Heart left ventricle (tissue), 13 donors: ENCODE measurements at regions not wholly inside any gene's neighbourhood (a gene's known extent, or its start where the extent isn't known, plus 50 kb on each side); places are given as distances from the start of the nearest gene placed in this dataset.

ENCODE experiments used
- POLR2A ChIP-seq, 2 donors: fragments of 450-650 bp; IDR thresholded peaks; one replicate each; pipeline ENCODE4 v1.6.1; 2017; ENCODE audit warnings: antibody characterized with exemption in 2 of 2, mild to moderate bottlenecking in 2 of 2, moderate library complexity in 2 of 2
- TF ChIP-seq, protein P1 (sequence below), 12 donors: fragments of 200-600 bp; sonication (generic) in 4 of 12; IDR thresholded peaks; one replicate each; pipeline versions ENCODE4 v1.5.0 to v1.8.0; 2018 to 2022; ENCODE audit warnings: antibody characterized with exemption in 12 of 12, mild to moderate bottlenecking in 5 of 12
- donor health status: ischemic (EF 13 %, LVEDD 7.1; RV severe dilation, severe dysfunction).
- donor health status: DM: no; HTN: yes; CAD: no.
- donor health status: DM: no; HTN: no; CAD: no.
- donor health status: ischemic (EF 25% LVEDD 6.9; RV normal size, moderate dysfunction).
- donor health status: ischemic (EF 25% LVEDD 5.7; RV mildly dilated, moderate dysfunction).
- donor health status: ischemic (EF 35%, LVEDD 5.7; RV mildly dilated, moderate dysfunction).
- donor health status: nonischemic (EF 11% LVEDD 7.7; RV severe dilation, severe dysfunction).
- donor health status: DM: yes; HTN: yes; CAD: no.
- donor health status: PGD.
- donor health status: ischemic (EF 29% LVEDD 5.4; RV normal size, mild dysfunction).
- donor health status: nonischemic (EF 23%, LVEDD 6.1; RV moderate dilation, normal function).

DNA sequence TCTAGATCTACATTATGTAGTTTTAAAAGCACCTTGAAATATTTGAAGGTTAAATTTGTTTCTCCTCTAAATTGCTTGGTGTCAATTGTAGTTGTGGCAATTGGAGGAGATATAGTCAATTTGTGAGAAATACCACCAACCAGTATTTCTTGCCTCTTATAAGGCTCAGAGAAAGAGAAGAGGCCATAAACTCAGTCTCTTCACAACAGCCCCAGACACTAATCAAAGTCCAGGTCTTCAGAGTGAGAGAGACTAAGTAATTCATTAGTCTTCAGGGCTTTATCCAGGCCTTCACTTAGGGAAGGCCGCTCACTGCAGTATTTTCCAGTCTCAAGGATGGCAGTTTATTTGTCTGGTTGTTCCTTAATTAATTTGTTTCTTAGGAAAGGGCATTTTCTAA lies 168.0 kb upstream of the RGMB start:
- TF ChIP-seq, protein P1, sequence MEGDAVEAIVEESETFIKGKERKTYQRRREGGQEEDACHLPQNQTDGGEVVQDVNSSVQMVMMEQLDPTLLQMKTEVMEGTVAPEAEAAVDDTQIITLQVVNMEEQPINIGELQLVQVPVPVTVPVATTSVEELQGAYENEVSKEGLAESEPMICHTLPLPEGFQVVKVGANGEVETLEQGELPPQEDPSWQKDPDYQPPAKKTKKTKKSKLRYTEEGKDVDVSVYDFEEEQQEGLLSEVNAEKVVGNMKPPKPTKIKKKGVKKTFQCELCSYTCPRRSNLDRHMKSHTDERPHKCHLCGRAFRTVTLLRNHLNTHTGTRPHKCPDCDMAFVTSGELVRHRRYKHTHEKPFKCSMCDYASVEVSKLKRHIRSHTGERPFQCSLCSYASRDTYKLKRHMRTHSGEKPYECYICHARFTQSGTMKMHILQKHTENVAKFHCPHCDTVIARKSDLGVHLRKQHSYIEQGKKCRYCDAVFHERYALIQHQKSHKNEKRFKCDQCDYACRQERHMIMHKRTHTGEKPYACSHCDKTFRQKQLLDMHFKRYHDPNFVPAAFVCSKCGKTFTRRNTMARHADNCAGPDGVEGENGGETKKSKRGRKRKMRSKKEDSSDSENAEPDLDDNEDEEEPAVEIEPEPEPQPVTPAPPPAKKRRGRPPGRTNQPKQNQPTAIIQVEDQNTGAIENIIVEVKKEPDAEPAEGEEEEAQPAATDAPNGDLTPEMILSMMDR (IDR thresholded peaks at IDR 0.05), result no peak
- no peak for TF ChIP-seq POLR2A (IDR thresholded peaks at IDR 0.05)
